ENCODE measurements at regions not wholly inside any gene's neighbourhood (a gene's known extent, or its start where the extent isn't known, plus 50 kb on each side); places are given as distances from the start of the nearest gene placed in this dataset.

DNA sequence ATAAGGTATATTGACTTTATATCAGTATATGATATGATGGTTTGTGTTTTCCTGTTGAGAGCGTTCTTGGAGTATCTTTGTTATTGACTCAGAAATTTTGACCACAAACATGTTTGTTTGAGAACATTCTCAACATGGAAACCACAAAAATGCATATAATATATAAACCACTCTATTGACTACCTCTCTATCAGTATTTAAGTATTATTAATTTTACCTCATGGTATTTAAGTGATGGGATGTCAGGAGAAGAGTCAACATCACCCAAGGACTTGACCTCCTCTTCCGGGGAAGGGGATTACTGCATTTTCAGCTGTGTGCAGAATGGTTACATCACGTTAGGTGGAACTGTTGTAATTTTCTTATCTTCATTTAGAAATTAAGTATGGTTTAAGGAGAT is 54.3 kb upstream of the PUDP start:
- TF ChIP-seq CTCF (IDR thresholded peaks at IDR 0.05) (no peak), POLR2A (IDR thresholded peaks at IDR 0.05) (no peak)
